Stimulated activated CD8-positive, alpha-beta memory T cell treated with anti-CD3 and anti-CD28 coated beads, Interleukin-4, amount 100 ng/mL, for 4 hours (primary cell): ENCODE measurements at regions not wholly inside any gene's neighbourhood (a gene's known extent, or its start where the extent isn't known, plus 50 kb on each side); places are given as distances from the start of the nearest gene placed in this dataset.
"Not testable (repeated sequence)": the region's sequence is repeated elsewhere in the genome, so short reads cannot be mapped to it uniquely, and the experiment has no call there.

ENCODE experiments used
- DNase-seq, 2 donors: peaks; one replicate each; pipeline ENCODE4 v3.0.0-alpha.2; 2020; ENCODE audit warnings: low read depth in 2 of 2, low spot score in 1 of 2

DNA sequence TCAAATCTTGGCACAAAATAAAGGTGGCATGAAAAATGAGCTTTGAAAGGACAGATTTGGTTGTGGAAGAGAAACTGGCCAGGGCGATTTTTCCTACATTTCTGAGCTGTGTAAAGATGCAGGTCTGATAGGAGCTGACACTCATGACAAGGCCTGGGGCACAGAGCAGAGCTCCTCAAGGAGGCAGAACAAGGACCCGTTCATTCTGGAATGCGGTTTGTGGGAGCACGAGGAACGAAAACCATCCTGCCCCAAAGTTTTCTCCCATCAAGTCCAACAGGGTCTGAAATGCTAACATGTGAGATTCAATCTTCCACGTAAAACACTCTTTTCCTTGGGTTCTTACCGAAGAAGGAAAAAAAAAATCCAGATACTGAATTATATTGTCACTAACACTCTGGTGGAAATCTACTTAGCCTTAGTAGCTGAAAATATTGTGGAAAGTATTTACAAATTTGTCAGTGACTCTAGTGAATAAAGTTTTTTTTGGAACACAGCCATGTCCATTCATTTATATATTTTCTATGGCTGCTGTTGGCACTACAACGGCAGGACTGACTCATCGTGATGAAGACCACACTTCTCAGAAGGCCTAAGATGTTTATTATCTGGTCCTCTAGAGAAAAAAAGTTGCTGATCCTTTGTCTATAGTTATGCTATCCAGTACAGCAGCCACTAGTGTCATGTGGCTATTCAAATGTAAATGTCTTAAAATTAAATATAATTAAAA lies 215.7 kb downstream of the BAMBI start:
- DNase-seq: no peak

DNA sequence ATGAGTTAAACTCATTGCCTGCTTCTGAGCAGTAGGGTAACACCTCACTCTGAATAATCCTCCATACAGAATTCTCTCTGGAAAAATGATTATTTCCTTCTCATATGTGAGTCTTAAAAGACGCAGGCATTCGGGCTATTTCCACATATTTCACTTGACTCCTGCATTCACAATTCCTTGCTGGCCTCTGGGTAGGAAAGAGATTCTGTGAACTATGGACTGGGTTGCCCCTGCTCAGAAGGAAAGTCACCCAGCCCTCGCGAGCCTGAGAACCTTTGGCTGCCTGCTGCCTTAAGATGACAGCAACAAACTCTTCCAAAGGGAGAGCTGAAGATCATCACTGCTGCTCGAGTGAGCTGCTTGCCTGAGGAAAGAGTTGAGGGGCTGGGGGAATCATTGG lies 216.8 kb downstream of the BAMBI start:
- no peak for DNase-seq

DNA sequence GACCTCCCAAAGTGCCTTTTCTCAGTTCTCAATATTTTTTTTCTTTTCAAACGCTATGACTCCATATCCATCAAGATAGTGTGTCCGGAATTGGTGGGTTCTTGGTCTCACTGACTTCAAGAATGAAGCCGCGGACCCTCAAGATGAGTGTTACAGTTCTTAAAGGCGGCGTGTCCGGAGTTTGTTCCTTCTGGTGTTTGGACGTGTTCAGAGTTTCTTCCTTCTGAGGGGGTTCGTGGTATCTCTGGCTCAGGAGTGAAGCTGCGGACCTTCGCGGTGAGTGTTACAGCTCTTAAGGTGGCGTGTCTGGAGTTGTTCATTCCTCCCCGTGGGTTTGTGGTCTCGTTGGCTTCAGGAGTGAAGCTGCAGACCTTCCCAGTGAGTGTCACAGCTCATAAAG lies 218.3 kb downstream of the BAMBI start:
- not testable (repeated sequence) for DNase-seq

DNA sequence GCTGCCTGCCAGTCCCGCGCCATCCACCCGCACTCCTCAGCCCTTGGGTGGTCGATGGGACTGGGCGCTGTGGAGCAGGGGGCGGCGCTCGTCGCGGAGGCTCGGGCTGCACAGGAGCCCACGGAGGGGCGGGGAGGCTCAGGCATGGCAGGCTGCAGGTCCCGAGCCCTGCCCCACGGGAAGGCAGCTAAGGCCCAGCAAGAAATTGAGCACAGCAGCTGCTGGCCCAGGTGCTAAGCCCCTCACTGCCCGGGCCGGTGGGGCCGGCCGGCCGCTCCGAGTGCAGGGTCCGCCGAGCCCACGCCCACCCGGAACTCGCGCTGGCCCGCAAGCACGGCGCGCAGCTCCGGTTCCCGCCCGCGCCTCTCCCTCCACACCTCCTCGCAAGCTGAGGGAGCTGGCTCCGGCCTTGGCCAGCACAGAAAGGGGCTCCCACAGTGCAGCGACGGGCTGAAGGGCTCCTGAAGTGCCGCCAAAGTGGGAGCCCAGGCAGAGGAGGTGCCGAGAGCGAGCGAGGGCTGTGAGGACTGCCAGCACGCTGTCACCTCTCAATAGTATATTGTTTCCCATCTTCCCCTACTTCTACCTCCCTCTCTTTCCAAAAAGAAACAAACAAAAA lies 219.6 kb downstream of the BAMBI start:
- DNase-seq: not testable (repeated sequence)

DNA sequence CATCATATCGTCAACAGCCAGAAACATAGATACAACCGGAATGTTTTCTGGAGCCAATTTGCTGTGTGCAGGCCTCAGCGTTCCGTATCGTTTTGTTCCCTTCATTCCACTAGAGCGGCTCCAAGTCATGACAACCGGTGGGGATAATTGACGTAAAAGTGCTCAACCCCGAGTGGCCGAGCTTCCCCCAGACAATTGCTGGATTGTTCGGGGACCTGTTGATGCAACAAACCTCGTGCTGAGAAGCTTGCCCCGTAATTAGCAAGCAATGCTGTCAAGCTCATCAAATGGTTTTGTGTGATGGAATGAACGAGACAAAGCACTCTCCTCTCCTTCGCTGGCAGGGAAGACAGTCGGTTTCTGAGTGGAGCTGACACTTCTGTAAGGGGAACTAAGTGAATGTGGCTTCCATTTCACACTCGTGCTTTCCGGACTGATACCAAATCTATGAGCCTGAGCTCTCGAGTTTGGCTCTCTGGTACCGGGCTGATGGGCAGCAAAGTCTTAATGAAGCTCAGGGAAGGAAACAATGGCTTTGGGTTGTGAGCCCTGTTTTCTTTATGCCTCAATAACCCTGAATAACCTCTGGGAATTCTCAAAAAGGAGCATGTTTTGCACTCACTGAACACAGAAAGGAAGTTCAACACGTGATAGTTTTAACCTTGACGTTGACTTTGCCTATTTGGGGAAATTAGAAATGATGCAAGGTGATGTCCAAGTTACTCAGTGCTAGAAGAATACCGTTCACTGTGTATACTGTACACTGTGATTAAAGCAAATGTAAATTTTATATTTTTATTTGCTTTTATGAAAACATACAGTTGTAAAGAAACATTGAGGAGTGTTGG lies 220.5 kb downstream of the BAMBI start:
- DNase-seq: no peak

DNA sequence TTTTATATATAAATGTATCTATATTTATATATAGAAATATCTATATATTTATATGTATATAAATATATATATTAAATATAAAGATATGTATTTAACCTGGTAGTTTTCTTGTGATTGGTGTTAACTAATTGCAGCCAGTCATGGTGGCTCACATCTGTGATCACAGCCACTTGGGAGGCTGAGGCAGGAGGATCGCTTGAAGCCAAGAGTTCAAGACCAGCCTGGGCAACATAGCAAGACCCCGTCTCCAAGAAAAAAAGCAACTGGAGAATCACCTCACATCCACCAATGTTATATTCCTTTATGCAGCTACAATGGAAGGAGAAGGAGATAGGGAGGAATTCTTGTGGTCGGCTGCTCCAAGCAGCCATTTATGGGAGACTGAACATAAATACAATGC lies 224.9 kb downstream of the BAMBI start:
- DNase-seq: no peak

DNA sequence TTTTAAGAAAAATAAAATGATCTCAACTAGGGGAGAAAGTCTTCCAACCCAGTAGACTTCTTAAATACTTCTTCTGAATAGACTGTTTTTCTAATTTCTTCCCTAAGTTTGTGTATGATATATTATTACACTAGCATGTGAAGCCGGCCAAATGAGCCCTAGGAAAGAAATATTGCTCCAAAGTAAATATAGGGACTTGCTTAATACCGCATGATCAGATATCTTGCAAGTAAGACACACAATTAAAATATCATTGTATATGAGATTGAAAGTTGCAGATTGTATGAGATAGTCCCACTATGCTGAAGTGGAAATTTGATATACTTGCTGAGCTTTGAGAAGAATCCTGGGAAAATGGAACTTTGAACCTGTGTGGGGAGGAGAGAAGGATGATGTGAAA lies 225.7 kb downstream of the BAMBI start:
- DNase-seq: no peak

DNA sequence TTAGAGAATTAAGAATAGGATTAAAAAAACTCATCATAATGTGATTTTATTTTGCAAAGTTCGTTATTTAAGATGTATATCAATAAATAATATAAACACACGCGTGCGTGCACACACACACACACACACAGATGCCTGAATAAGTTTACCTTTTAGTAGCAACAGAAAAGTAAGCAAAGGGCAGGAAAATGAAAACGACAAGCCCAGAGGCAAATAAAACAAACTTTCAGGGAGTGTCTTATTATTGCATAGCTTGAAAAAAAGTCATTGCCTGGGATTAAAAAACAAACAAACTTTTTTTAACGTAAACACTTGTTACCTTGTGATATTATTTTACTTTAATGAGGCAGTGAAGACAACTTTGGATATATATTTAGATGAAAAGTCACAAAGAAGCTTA lies 226.4 kb downstream of the BAMBI start:
- no peak for DNase-seq

DNA sequence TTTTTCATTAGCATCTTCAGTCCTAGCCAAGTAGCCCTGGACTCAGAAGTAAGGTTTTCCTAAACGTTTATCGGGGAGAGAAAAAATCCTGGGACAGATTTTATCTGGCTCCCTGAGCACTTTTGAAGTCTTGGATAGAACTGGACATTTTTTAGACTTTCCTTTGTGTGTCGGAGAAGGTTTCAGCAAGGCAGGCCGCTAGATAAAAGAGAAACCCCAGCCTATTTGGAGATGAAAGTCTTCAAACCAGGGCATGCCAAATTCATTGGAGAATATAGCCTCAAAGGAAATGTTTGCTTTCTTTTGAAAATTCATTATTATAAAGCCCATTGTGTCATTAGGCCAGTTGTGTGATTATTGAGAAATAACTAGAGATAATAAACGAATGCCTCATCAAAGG lies 228.1 kb downstream of the BAMBI start:
- no peak for DNase-seq

DNA sequence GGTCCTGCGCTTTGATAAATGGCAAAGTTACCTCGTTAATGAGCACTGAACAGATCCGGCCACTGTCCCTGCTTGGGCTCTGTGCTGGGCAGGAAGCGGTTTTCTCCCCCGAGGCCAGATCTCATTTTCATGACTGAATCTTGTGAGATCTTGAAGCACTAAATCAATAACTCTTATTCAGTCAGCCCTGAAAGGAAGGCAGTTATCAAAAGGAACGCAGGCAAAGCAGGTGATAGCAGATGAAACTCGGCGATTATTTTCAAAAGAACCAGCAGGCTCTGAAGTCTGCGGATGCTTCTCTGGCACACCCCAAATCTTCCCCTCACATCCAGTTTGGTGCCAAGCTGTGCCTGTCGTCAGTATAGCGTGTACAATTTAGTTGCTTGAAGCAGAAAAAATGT lies 228.7 kb downstream of the BAMBI start:
- no peak for DNase-seq

DNA sequence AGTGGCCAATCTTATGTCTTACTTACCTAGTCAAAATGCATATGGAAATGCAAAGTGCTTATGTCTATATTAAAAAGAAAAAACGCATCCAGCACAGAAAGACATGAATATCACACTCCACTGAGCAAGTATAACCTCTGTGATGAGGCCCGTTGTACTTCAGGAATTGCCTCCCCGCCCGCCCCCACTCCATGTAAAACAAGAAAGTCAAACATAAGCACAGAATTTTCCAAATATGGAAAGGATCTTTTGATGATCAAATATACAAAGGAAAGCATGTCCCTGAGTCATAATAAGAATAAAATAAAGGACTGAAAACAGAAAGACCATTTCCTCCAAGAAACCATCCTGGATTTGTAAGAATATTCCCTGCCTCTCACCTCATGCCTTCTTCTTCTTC lies 229.1 kb downstream of the BAMBI start:
- no peak for DNase-seq

DNA sequence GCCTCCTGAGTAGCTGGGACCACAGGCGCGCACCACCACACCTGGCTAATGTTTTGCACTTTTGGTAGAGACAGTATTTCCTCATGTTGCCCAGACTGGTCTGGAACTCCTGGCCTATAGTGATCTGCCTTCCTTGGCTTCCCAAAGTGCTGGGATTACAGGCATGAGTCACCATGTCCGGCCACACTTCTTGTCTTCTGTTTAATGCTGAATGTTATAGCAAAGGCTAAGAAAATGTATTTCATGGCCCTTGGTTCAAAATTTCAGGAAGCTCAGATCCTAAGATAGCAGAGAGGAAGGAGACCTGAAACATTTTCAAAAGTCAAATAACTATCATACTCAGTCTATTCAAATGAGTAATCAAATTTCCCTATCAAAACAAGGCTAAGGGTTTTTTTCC lies 229.6 kb downstream of the BAMBI start:
- DNase-seq: no peak

DNA sequence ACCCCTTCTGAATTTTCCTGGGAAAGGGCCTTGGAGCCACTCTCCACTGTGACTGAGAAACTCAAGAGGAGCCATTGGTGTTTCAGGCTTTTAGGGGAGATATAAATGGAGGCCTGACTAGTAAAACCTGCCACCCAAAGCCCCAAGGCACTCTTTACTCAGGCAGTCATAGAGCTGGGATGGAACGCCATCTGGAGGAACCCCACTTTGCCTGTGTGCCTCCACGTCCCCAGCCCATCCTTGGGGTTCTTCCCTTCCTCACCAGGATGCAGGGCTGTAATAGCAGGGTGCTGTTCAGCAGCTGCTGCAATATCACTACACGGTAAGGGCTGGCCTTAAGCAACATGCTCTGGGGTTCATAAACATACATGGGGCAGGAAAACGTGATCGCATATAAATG lies 232.6 kb downstream of the BAMBI start:
- no peak for DNase-seq

DNA sequence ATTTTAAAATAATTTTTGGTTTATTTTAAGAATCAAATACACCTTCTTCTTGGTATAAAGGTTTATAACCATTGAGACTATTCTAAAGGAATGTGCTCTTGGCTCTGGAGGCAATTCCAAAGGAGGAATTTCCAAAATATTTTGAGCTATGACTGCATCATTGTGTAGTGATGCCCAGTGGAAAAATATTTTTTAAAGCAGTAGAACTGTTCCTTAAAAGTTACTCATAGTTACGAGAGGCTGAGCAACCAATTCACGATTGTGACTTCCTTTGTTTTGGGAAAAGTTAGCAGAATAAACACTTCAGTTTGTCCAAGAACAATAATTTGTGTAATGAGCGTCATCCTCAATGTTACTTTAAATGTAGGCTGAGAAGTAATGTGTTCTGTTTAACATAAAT lies 233.6 kb downstream of the BAMBI start:
- DNase-seq: no peak

DNA sequence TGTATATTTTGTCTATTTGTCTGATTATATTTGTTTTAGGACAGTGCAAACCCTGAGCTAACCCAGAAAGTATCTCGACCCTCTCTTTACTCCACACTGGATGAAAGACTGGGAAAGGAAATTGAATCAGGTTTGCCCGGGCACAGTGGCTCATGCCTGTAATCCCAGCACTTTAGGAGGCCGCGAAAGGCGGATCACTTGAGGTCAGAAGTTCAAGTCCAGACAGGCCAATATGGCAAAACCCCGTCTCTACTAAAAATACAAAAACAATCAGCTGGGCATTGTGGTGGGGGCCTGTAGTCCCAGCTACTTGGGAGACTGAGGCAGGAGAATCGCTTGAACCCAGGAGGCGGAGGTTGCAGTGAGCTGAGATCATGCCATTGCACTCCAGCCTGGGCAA lies 234.2 kb downstream of the BAMBI start:
- DNase-seq: not testable (repeated sequence)

DNA sequence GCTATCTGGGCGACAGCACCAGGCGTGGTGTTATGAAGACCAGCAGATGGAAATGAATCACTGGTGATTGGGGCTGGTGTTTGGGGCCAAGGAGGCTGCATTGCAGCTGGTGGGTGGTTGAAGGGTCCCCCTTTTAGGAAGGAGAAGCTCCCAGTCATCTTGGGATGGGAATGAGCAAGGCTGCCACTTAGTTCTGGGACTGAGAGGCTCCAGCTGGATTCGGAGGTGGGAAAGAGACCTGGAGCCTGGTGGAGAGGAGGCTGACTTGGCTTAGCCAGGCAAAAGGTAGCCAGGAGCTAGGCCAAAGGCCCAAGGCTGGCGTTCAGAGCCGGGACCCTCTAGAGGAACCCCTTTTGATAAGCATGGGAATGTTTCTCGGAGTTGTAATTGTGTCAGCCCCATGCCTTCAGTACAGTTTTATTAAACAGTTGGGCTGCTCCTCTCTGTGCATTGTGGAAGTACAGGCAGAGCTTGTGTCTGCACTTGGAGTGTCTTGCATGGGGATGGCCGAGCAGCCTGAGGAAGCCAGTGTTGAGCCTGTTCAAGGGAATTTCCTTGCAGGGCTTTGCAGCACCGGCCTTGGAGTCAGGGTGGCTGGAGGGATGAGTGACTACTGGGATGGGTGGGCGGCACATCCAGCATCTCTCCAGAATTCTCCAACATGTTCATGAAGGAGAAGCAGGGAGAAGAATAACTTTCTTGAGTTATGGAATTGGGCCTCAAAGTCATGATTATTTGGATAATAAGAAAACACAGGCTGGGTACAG lies 234.9 kb downstream of the BAMBI start:
- DNase-seq: no peak

DNA sequence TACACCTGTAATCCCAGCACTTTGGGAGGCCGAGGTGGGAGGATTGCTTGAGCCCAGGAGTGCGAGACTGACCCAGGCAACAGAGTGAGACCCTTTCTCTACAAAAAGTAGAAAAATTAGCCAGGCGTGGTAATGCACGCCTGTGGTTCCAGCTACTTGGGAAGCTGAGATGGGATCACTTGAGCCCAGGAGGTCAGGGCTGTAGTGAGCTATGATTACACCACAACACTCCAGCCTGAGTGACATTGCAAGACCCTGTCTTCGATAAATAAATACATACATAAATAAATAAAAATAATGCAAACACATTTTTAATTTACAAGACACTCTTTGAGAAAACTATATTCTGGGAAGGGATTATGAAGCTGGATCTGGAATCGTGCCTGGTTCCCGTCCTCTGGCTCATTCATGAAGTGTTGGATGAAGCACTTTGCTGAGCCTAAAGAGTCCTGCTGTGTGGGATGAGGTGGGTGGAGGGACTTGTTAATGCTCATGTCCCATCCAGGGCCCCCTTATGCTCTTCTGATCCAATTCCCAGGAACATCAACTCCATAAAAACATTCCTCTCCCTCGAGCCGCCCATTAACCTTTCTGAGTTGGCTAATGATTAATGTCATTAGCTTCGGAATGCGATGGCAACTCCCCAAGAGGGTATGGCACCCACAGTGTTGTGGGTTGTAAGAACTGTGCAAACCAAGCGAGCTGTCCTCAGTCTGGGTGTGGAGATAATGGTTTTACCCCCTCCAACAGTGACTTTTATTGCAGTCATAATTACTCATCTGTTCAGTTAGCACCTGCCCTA lies 236.3 kb downstream of the BAMBI start:
- no peak for DNase-seq

DNA sequence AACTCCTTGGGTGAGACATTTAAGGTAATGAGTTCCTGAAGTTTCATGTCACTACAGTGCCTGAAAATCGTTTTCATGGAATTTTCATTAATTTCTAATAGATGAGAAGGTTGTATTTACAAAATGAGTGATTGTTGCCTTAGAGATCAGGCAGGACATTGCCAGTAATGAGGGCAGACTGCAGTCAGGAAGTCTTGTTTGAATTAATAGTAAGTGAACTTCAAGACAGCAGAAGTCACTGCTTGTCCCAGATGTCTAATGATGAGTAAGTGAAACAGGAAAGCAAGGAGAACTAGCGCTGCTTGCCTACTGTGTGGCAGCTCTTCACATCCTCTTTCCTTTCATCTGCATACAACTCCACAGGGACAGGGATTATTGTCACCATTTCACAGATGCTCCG lies 237.4 kb downstream of the BAMBI start:
- DNase-seq: no peak

DNA sequence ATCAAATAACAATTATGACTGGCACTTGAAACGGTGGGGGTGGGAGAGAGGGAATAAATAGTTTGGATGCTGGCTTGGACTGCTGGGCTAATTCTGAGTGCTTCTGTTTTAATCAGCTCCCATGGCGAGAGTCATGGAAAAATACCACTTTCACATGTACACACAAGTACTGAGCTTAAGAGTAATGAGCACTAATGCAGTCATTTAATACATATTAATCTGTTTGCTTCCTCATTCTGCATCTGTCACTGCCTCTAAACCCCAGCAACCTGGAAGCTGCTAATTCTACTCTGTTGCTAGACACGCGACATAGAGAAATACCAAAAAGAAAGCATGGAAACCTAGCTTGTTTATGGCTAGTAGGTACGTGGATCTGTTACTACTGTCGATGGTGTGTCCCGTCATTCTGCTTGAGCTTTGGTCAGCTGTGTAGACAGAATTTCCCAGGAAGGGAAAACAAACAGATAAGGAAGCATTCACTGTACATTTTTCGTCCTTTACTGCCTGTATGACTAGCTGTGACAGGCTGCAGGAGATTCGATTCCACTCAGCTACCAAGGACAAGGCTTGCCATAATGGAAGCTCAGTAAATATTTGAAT lies 238.8 kb downstream of the BAMBI start:
- DNase-seq: no peak

DNA sequence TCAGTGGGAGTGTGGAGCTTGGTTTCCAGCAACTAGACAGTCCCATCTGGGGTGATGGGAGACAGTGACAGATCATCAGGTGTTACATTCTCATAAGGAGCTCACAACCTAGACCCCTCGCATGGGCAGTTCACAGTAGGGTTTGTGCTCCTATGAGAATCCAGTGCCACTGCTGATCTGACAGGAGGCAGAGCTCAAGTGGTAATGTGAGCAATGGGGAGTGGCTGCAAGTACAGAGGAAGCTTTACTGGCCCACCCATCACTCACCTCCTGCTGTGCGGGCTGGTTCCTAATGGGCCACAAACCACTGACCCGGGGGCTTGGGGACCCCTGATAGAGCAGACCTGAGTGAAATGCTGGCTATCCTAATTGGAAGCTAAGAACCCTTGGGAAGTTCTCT lies 242.8 kb downstream of the BAMBI start:
- no peak for DNase-seq
